ENCODE measurements at regions not wholly inside any gene's neighbourhood (a gene's known extent, or its start where the extent isn't known, plus 50 kb on each side); places are given as distances from the start of the nearest gene placed in this dataset.

DNA sequence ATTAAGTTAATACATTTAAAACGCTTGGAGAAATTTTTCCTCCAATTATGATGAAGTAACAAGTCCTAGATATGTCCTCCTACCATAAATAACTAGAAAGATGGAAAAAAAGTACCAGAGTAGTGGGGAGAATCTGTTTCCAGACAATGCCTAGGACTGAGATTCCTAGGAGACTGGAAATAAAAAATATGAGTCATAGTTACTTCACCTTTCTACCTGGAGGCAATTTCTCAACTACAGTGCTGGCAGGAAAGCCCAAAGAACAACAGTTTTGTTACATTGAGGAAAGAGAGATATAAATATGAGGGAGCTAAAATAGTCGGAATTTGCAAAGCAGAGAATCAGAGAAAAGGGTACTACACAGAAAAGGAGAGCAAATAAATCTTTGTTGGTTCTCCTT lies 202.1 kb upstream of the ARHGAP42 start:
- no peak for TF ChIP-seq EZH2 (IDR thresholded peaks at IDR 0.05; ENCODE audit: low read length, missing control alignments)
- TF ChIP-seq, protein P1, sequence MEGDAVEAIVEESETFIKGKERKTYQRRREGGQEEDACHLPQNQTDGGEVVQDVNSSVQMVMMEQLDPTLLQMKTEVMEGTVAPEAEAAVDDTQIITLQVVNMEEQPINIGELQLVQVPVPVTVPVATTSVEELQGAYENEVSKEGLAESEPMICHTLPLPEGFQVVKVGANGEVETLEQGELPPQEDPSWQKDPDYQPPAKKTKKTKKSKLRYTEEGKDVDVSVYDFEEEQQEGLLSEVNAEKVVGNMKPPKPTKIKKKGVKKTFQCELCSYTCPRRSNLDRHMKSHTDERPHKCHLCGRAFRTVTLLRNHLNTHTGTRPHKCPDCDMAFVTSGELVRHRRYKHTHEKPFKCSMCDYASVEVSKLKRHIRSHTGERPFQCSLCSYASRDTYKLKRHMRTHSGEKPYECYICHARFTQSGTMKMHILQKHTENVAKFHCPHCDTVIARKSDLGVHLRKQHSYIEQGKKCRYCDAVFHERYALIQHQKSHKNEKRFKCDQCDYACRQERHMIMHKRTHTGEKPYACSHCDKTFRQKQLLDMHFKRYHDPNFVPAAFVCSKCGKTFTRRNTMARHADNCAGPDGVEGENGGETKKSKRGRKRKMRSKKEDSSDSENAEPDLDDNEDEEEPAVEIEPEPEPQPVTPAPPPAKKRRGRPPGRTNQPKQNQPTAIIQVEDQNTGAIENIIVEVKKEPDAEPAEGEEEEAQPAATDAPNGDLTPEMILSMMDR (conservative IDR thresholded peaks at IDR 0.05 in 1 of 2, IDR thresholded peaks at IDR 0.05 in 1 of 2; ENCODE audit: low read depth in 1 of 2, low read length in 2 of 2): no peak
